WTC11 (cell line): ENCODE measurements at regions not wholly inside any gene's neighbourhood (a gene's known extent, or its start where the extent isn't known, plus 50 kb on each side); places are given as distances from the start of the nearest gene placed in this dataset.

Experiments used
- ATAC-seq: fragments of 200-7000 bp; cut with Tn5 transposase; 2 replicates; pipeline ENCODE4 v1.10.0; 2021; ENCODE audit warnings: mild to moderate bottlenecking, moderate library complexity
- CTCF ChIA-PET: fragments of 300-600 bp; sonication (Branson Sonifier 250); formaldehyde crosslinking; loops from one replicate; lab custom pipeline; 2021; ENCODE audit warnings: antibody characterized with exemption; lab: Charles Lee
- POLR2A ChIA-PET: fragments of 350-600 bp; sonication (Branson Sonifier 250); formaldehyde crosslinking; loops from one replicate; lab custom pipeline; 2021; ENCODE audit warnings: antibody characterized with exemption; lab: Charles Lee
- DNase-seq: peaks from one replicate; pipeline ENCODE4 v3.0.0; 2021; ENCODE audit warnings: low spot score
- H3K27ac Mint-ChIP-seq: 2 replicates; pipeline ENCODE4 v1.8.0; 2021; ENCODE audit warnings: mixed read lengths
- H3K27me3 Mint-ChIP-seq: 2 replicates; pipeline ENCODE4 v1.8.0; 2021; ENCODE audit warnings: low read depth, mild to moderate bottlenecking, moderate library complexity, mixed read lengths
- H3K36me3 Mint-ChIP-seq: 2 replicates; pipeline ENCODE4 v1.8.0; 2021; ENCODE audit warnings: mixed read lengths
- H3K4me1 Mint-ChIP-seq: 2 replicates; pipeline ENCODE4 v1.8.0; 2022; ENCODE audit warnings: mixed read lengths
- H3K4me3 Mint-ChIP-seq: 2 replicates; pipeline ENCODE4 v1.8.0; 2021; ENCODE audit warnings: mild to moderate bottlenecking, moderate library complexity, mixed read lengths
- H3K9me3 Mint-ChIP-seq: 2 replicates; pipeline ENCODE4 v1.8.0; 2021; ENCODE audit warnings: mixed read lengths
- ATF3 ChIP-seq: sonication (generic); formaldehyde crosslinking; conservative IDR thresholded peaks from 2 replicates; pipeline ENCODE4 v1.8.1; 2022; ENCODE audit warnings: mild to moderate bottlenecking, missing genetic modification reagents
- CBFB ChIP-seq: sonication (generic); formaldehyde crosslinking; IDR thresholded peaks from 2 replicates; pipeline ENCODE4 v1.8.1; 2022; ENCODE audit warnings: mild to moderate bottlenecking, low read depth, missing genetic modification reagents
- ELF4 ChIP-seq: sonication (generic); formaldehyde crosslinking; IDR thresholded peaks from 2 replicates; pipeline ENCODE4 v1.8.1; 2022; ENCODE audit warnings: low read depth, mild to moderate bottlenecking, moderate library complexity, missing genetic modification reagents
- GRHL2 ChIP-seq: fragments of 250-450 bp; sonication (Bioruptor Pico); IDR thresholded peaks from 2 replicates; pipeline ENCODE4 v1.8.0; 2022; ENCODE audit warnings: mild to moderate bottlenecking, moderate library complexity; ENCODE audit not compliant: insufficient replicate concordance, severe bottlenecking
- KAT7 ChIP-seq: sonication (generic); formaldehyde crosslinking; IDR thresholded peaks from 2 replicates; pipeline ENCODE4 v1.8.1; 2023; ENCODE audit warnings: missing genetic modification reagents, mild to moderate bottlenecking, borderline replicate concordance
- NFATC4 ChIP-seq: fragments of 250-450 bp; sonication (Bioruptor Pico); IDR thresholded peaks from 2 replicates; pipeline ENCODE4 v1.9.0; 2021; ENCODE audit warnings: mild to moderate bottlenecking
- NFE2L1 ChIP-seq: sonication (generic); formaldehyde crosslinking; IDR thresholded peaks from 2 replicates; pipeline ENCODE4 v1.8.1; 2023; ENCODE audit warnings: missing genetic modification reagents
- NR1H2 ChIP-seq: sonication (generic); formaldehyde crosslinking; IDR thresholded peaks from 2 replicates; pipeline ENCODE4 v1.9.0; 2021; ENCODE audit warnings: mild to moderate bottlenecking, moderate library complexity, missing genetic modification reagents
- PRRX2 ChIP-seq: fragments of 250-450 bp; sonication (Bioruptor Pico); IDR thresholded peaks from 2 replicates; pipeline ENCODE4 v1.8.0; 2021; ENCODE audit warnings: mild to moderate bottlenecking
- SMAD3 ChIP-seq: sonication (generic); formaldehyde crosslinking; IDR thresholded peaks from 2 replicates; pipeline ENCODE4 v1.8.0; 2022; ENCODE audit warnings: missing genetic modification reagents, mild to moderate bottlenecking, borderline replicate concordance
- SMAD4 ChIP-seq: sonication (generic); formaldehyde crosslinking; IDR thresholded peaks from 2 replicates; pipeline ENCODE4 v1.8.0; 2022; ENCODE audit warnings: mild to moderate bottlenecking, missing genetic modification reagents
- SP1 ChIP-seq: sonication (generic); formaldehyde crosslinking; conservative IDR thresholded peaks from 2 replicates; pipeline ENCODE4 v1.8.1; 2022; ENCODE audit warnings: missing genetic modification reagents
- TEAD1 ChIP-seq: sonication (generic); formaldehyde crosslinking; IDR thresholded peaks from 2 replicates; pipeline ENCODE4 v1.8.0; 2022; ENCODE audit warnings: mild to moderate bottlenecking, missing genetic modification reagents
- TEAD4 ChIP-seq: sonication (generic); formaldehyde crosslinking; IDR thresholded peaks from 2 replicates; pipeline ENCODE4 v1.8.0; 2022; ENCODE audit warnings: mild to moderate bottlenecking, missing genetic modification reagents
- USF1 ChIP-seq: sonication (generic); formaldehyde crosslinking; IDR thresholded peaks from 2 replicates; pipeline ENCODE4 v1.8.0; 2022; ENCODE audit warnings: mild to moderate bottlenecking, missing genetic modification reagents
- ZNF232 ChIP-seq: sonication (generic); formaldehyde crosslinking; IDR thresholded peaks from 2 replicates; pipeline ENCODE4 v1.8.0; 2022; ENCODE audit warnings: mild to moderate bottlenecking, missing genetic modification reagents
- ZNF317 ChIP-seq: sonication (generic); formaldehyde crosslinking; IDR thresholded peaks from 2 replicates; pipeline ENCODE4 v1.8.1; 2023; ENCODE audit warnings: low read depth, mild to moderate bottlenecking, moderate library complexity, missing genetic modification reagents, borderline replicate concordance
- ZNF423 ChIP-seq: fragments of 250-450 bp; sonication (Bioruptor Pico); IDR thresholded peaks from 2 replicates; pipeline ENCODE4 v2.1.2; 2022; ENCODE audit warnings: mild to moderate bottlenecking, moderate library complexity
- TF ChIP-seq, protein P1 (sequence below): sonication (generic); formaldehyde crosslinking; IDR thresholded peaks from 2 replicates; pipeline ENCODE4 v1.8.0; 2022; ENCODE audit warnings: mild to moderate bottlenecking, missing genetic modification reagents
- TF ChIP-seq, protein P2 (sequence below): sonication (generic); formaldehyde crosslinking; IDR thresholded peaks from 2 replicates; pipeline ENCODE4 v1.8.0; 2023; ENCODE audit warnings: mild to moderate bottlenecking, missing genetic modification reagents
- TF ChIP-seq, protein P3 (sequence below): fragments of 250-450 bp; sonication (Bioruptor Pico); IDR thresholded peaks from 2 replicates; pipeline ENCODE4 v1.9.0; 2021; ENCODE audit warnings: mild to moderate bottlenecking, borderline replicate concordance

DNA sequence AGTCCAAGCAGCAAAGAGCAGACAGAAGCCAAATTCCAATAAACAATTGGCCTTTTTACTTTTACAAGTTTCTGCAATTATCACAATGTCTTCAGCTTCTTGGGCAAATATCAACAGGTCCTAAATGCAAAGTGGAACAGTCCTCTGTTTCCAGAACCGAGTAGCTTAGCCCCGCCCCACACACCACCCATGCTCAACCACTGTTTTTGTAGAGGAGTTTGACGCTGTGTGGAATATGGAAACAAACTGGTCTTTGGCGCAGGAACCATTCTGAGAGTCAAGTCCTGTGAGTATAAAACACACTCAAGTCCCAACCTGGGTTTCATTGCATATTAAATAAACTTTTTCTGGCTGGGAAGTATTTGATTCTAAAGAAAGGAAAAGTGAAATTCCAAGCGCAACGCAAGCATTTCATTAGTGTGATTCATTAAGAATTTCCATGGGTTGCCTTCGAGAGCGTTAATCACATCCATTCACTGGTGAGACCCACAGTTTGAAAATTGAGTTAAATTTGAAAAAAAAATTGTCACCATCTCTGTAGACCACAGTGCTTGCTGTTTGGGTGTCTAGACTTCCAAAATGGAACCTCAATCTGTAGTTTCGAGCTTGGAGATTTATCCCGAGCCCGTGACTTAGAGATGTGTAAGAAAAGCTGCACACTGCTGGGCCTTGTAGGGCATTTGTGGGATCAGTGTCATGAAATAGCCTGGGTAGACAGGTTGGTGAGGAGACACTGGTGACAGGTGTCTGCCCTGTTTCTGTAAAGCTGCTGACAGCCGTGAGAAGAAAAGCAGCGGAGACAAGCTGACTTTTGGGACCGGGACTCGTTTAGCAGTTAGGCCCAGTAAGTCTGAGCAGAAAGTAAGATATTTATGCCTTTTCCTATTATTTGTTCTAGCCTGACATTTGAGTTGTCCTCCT lies 96.1 kb downstream of the DAD1 start:
- DNase-seq: no peak
- no peaks in the 10 kb centered on the region for H3K9me3 Mint-ChIP-seq
- TF ChIP-seq, protein P1, sequence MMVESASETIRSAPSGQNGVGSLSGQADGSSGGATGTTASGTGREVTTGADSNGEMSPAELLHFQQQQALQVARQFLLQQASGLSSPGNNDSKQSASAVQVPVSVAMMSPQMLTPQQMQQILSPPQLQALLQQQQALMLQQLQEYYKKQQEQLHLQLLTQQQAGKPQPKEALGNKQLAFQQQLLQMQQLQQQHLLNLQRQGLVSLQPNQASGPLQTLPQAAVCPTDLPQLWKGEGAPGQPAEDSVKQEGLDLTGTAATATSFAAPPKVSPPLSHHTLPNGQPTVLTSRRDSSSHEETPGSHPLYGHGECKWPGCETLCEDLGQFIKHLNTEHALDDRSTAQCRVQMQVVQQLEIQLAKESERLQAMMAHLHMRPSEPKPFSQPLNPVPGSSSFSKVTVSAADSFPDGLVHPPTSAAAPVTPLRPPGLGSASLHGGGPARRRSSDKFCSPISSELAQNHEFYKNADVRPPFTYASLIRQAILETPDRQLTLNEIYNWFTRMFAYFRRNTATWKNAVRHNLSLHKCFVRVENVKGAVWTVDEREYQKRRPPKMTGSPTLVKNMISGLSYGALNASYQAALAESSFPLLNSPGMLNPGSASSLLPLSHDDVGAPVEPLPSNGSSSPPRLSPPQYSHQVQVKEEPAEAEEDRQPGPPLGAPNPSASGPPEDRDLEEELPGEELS (CRISPR knock-in tag): no peak
- TF ChIP-seq USF1 (CRISPR knock-in tag) (no peak), GRHL2 (no peak), ATF3 (CRISPR knock-in tag) (no peak), ZNF317 (CRISPR knock-in tag) (no peak), KAT7 (no peak)
- TF ChIP-seq, protein P2, sequence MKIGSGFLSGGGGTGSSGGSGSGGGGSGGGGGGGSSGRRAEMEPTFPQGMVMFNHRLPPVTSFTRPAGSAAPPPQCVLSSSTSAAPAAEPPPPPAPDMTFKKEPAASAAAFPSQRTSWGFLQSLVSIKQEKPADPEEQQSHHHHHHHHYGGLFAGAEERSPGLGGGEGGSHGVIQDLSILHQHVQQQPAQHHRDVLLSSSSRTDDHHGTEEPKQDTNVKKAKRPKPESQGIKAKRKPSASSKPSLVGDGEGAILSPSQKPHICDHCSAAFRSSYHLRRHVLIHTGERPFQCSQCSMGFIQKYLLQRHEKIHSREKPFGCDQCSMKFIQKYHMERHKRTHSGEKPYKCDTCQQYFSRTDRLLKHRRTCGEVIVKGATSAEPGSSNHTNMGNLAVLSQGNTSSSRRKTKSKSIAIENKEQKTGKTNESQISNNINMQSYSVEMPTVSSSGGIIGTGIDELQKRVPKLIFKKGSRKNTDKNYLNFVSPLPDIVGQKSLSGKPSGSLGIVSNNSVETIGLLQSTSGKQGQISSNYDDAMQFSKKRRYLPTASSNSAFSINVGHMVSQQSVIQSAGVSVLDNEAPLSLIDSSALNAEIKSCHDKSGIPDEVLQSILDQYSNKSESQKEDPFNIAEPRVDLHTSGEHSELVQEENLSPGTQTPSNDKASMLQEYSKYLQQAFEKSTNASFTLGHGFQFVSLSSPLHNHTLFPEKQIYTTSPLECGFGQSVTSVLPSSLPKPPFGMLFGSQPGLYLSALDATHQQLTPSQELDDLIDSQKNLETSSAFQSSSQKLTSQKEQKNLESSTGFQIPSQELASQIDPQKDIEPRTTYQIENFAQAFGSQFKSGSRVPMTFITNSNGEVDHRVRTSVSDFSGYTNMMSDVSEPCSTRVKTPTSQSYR: no peak
- peaks cover 4% of the 10 kb centered on the region for H3K27me3 Mint-ChIP-seq
- ChIA-PET CTCF (interaction anchor here (1.4 kb wide), 1 partner anchor 16 kb away, joined by 4 read pairs; no protein-coding TSS in a partner anchor), POLR2A (interaction anchor here (0.5 kb wide), 1 partner anchor 421 kb away, joined by 3 read pairs; no protein-coding TSS in a partner anchor)
- no peak for ATAC-seq
- H3K36me3 Mint-ChIP-seq: no peaks in the 10 kb centered on the region
- H3K27ac Mint-ChIP-seq: no peak overlapping the region
- H3K4me3 Mint-ChIP-seq: no peak overlapping the region
- peaks cover 20% of the 10 kb centered on the region for H3K4me1 Mint-ChIP-seq

DNA sequence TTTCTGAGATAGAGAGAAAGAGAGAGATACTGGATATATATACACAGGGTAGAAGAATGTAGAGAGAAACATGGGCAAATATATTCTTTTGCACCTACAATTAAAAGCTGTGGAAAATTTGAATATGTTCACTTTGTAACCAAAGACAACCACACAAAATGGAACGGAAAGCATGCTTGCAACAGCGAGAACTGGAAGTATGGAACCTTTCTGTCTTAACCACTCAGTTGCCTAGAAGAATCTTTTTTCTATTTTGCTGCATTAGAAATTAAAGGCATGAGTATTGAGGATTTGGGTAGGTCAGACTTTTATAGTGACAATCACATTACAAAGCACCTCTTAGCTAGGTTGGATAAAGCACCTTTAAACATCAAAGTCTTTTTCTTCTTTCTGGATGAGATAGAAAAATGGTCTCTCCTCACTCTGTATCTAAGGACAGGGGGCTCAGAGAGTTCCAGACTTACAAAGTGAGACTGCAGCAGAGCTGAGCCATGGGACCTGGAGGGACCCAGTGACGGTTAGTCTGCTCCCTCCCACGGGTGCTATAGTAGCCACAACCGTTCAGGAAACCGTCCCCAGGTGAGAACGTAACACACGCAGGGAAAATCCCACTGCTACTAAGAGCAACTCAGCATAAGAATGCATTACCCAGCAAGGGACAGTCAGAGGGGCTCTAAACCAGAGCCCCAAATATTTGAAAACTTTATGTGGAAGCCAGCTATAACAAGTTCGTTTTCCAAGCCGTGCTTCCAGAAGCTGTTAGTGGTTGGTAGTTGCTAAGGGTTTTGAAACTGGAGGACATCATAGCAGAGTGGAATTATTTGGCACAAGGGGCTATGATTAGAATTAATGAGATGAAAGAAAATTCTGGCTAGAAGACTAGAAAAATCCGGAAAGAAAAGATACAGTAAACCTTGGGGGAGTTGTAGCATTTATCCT lies 97.1 kb downstream of the DAD1 start:
- ATAC-seq: no peak; the same call in 1 of the 2 replicates
- no peaks in the 10 kb centered on the region for H3K9me3 Mint-ChIP-seq
- POLR2A ChIA-PET: no interaction called here
- no peak overlapping the region for H3K4me3 Mint-ChIP-seq
- CTCF ChIA-PET: interaction anchor here (1.4 kb wide), 1 partner anchor 15 kb away, joined by 4 read pairs; no protein-coding TSS in a partner anchor
- H3K27ac Mint-ChIP-seq: no peak overlapping the region
- peaks cover 4% of the 10 kb centered on the region for H3K27me3 Mint-ChIP-seq
- H3K4me1 Mint-ChIP-seq: peaks cover 20% of the 10 kb centered on the region
- DNase-seq: no peak
- no peaks in the 10 kb centered on the region for H3K36me3 Mint-ChIP-seq
- TF ChIP-seq NR1H2 (CRISPR knock-in tag) (no peak), CBFB (no peak), USF1 (CRISPR knock-in tag) (no peak), NFATC4 (CRISPR knock-in tag) (no peak), TEAD4 (CRISPR knock-in tag) (no peak), NFE2L1 (CRISPR knock-in tag) (no peak), SMAD3 (CRISPR knock-in tag) (no peak), SMAD4 (no peak), ZNF232 (CRISPR knock-in tag) (no peak), KAT7 (no peak), ZNF423 (no peak), ELF4 (CRISPR knock-in tag) (no peak), TEAD1 (CRISPR knock-in tag) (no peak), SP1 (CRISPR knock-in tag) (no peak), PRRX2 (CRISPR knock-in tag) (no peak)
- TF ChIP-seq, protein P3, sequence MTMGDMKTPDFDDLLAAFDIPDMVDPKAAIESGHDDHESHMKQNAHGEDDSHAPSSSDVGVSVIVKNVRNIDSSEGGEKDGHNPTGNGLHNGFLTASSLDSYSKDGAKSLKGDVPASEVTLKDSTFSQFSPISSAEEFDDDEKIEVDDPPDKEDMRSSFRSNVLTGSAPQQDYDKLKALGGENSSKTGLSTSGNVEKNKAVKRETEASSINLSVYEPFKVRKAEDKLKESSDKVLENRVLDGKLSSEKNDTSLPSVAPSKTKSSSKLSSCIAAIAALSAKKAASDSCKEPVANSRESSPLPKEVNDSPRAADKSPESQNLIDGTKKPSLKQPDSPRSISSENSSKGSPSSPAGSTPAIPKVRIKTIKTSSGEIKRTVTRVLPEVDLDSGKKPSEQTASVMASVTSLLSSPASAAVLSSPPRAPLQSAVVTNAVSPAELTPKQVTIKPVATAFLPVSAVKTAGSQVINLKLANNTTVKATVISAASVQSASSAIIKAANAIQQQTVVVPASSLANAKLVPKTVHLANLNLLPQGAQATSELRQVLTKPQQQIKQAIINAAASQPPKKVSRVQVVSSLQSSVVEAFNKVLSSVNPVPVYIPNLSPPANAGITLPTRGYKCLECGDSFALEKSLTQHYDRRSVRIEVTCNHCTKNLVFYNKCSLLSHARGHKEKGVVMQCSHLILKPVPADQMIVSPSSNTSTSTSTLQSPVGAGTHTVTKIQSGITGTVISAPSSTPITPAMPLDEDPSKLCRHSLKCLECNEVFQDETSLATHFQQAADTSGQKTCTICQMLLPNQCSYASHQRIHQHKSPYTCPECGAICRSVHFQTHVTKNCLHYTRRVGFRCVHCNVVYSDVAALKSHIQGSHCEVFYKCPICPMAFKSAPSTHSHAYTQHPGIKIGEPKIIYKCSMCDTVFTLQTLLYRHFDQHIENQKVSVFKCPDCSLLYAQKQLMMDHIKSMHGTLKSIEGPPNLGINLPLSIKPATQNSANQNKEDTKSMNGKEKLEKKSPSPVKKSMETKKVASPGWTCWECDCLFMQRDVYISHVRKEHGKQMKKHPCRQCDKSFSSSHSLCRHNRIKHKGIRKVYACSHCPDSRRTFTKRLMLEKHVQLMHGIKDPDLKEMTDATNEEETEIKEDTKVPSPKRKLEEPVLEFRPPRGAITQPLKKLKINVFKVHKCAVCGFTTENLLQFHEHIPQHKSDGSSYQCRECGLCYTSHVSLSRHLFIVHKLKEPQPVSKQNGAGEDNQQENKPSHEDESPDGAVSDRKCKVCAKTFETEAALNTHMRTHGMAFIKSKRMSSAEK: no peak
